Heart right ventricle (tissue), 16 donors: ENCODE measurements at regions not wholly inside any gene's neighbourhood (a gene's known extent, or its start where the extent isn't known, plus 50 kb on each side); places are given as distances from the start of the nearest gene placed in this dataset.

Source experiments
- ATAC-seq, 8 donors: fragments of 200-7000 bp; cut with Tn5 transposase; one replicate each; pipeline ENCODE4 v1.9.1; 2020; ENCODE audit warnings: mild to moderate bottlenecking in 8 of 8, moderate library complexity in 8 of 8, moderate number of reproducible peaks in 1 of 8
- DNase-seq, 2 donors: peaks; one replicate each; pipeline ENCODE4 v3.0.0-alpha.2; 2020
- H3K27ac ChIP-seq, 10 donors: fragments of 200-600 bp; sonication (generic) in 2 of 10; one replicate each; pipeline versions ENCODE4 v1.5.0 to v1.8.0; 2020 to 2022; ENCODE audit warnings: mild to moderate bottlenecking in 3 of 10
- H3K27me3 ChIP-seq, 7 donors: fragments of 200-600 bp; one replicate each; pipeline ENCODE4 v1.8.0; 2021 to 2022; ENCODE audit warnings: mild to moderate bottlenecking in 2 of 7
- H3K36me3 ChIP-seq, 9 donors: fragments of 200-600 bp; sonication (generic) in 1 of 9; one replicate each; pipeline versions ENCODE4 v1.5.0 to v1.8.0; 2020 to 2022; ENCODE audit warnings: mild to moderate bottlenecking in 2 of 9
- H3K4me1 ChIP-seq, 9 donors: fragments of 200-600 bp; sonication (generic) in 1 of 9; one replicate each; pipeline versions ENCODE4 v1.5.0 to v1.8.0; 2020 to 2022; ENCODE audit warnings: mild to moderate bottlenecking in 4 of 9
- H3K4me3 ChIP-seq, 10 donors: fragments of 200-600 bp; sonication (generic) in 2 of 10; one replicate each; pipeline versions ENCODE4 v1.5.0 to v1.8.0; 2020 to 2022; ENCODE audit warnings: mild to moderate bottlenecking in 7 of 10, moderate library complexity in 2 of 10
- H3K9me3 ChIP-seq, 11 donors: fragments of 200-600 bp in 10 of 11; sonication (generic) in 2 of 11; one replicate each; pipeline versions ENCODE4 v1.5.0 to v1.8.0; 2013 to 2022; ENCODE audit warnings: mild to moderate bottlenecking in 2 of 11, control low read depth in 1 of 11, moderate library complexity in 1 of 11
- CTCF ChIP-seq, 9 donors: fragments of 200-600 bp; sonication (generic) in 2 of 9; IDR thresholded peaks; one replicate each; pipeline versions ENCODE4 v1.5.0 to v1.8.0; 2021 to 2022; ENCODE audit warnings: antibody characterized with exemption in 9 of 9, mild to moderate bottlenecking in 5 of 9, moderate library complexity in 1 of 9
- WGBS, 2 donors: extraction: QIAGEN DNeasy Blood & Tissue Kit; methylation state at CpG; one replicate each; pipeline ENCODE4 v1.1.7; 2013; ENCODE audit warnings: inconsistent platforms in 1 of 2; 5-methylcytosine and 5-hydroxymethylcytosine counted together
- intact Hi-C, 10 donors: fragments of 100-400 bp; cut with DNase I; formaldehyde crosslinking; loops; one replicate each; pipeline versions ENCODE4 v1.11.1 to v1.14.2; 2022
- donor health status: Arrhythmogenic right ventricular cardiomyopathy.
- donor health status: ischemic (EF 13 %, LVEDD 7.1; RV severe dilation, severe dysfunction).
- donor health status: healthy with polysubstance abuse.
- donor health status: DM: no; HTN: yes; CAD: no.
- donor health status: DM: no; HTN: no; CAD: no.
- donor health status: ischemic (EF 25% LVEDD 6.9; RV normal size, moderate dysfunction).
- donor health status: ischemic (EF 25% LVEDD 5.7; RV mildly dilated, moderate dysfunction).
- donor health status: healthy.
- donor health status: DM: yes; HTN: yes; CAD: no.
- donor health status: Ischemic cardiomyopathy.
- donor health status: ischemic (EF 35%, LVEDD 5.7; RV mildly dilated, moderate dysfunction).
- donor health status: nonischemic (EF 11% LVEDD 7.7; RV severe dilation, severe dysfunction).
- donor health status: DM: yes; HTN: yes; CAD: no.
- donor health status: PGD.
- donor health status: ischemic (EF 29% LVEDD 5.4; RV normal size, mild dysfunction).
- donor health status: nonischemic (EF 23%, LVEDD 6.1; RV moderate dilation, normal function).

GRCh38 chr4:186826006-186826405 lies 102.3 kb upstream of the FAT1 start:
- no peak for TF ChIP-seq CTCF (IDR thresholded peaks at IDR 0.05)
- no peak overlapping the region for H3K4me3 ChIP-seq
- no peaks in the 10 kb centered on the region for H3K36me3 ChIP-seq
- no peak overlapping the region for H3K27ac ChIP-seq
- H3K27me3 ChIP-seq, result no peaks in the 10 kb centered on the region
- DNase-seq, result no peak
- 47 to 67% methylated on average over 2 of the region's 2 CpGs for WGBS, 2 donors
- H3K4me1 ChIP-seq, result no peaks in the 10 kb centered on the region
- ATAC-seq, result no peak
- no peaks in the 10 kb centered on the region for H3K9me3 ChIP-seq
- intact Hi-C loops, result no loop called here

GRCh38 chr4:186826846-186827533 lies 103.3 kb upstream of the FAT1 start:
- H3K4me1 ChIP-seq, result no peaks in the 10 kb centered on the region
- H3K9me3 ChIP-seq, result no peaks in the 10 kb centered on the region
- no peaks in the 10 kb centered on the region for H3K27me3 ChIP-seq
- no peak for ATAC-seq
- TF ChIP-seq CTCF (IDR thresholded peaks at IDR 0.05), result no peak
- no peak for DNase-seq
- WGBS, 2 donors, result 72 to 73% methylated on average over 12 of the region's 12 CpGs
- no peak overlapping the region for H3K4me3 ChIP-seq
- intact Hi-C loops, result no loop called here
- no peak overlapping the region for H3K27ac ChIP-seq
- no peaks in the 10 kb centered on the region for H3K36me3 ChIP-seq

- ATAC-seq, result no peak
These were observed 103.9 kb upstream of the FAT1 start for GRCh38 chr4:186827534-186827897.

GRCh38 chr4:186829097-186829496 lies 105.4 kb upstream of the FAT1 start:
- no peak overlapping the region for H3K4me3 ChIP-seq

More at GRCh38 chr4:186827534-186827897, 103.9 kb upstream of the FAT1 start:
- Histone ChIP-seq H3K4me3 (no peak overlapping the region), H3K4me1 (no peaks in the 10 kb centered on the region), H3K36me3 (no peaks in the 10 kb centered on the region), H3K27ac (no peak overlapping the region), H3K27me3 (no peaks in the 10 kb centered on the region), H3K9me3 (no peaks in the 10 kb centered on the region)
- intact Hi-C loops, result no loop called here
- TF ChIP-seq CTCF (IDR thresholded peaks at IDR 0.05), result no peak
- 82 to 83% methylated on average over 6 of the region's 6 CpGs for WGBS, 2 donors
- no peak for DNase-seq

More at GRCh38 chr4:186829097-186829496, 105.4 kb upstream of the FAT1 start:
- no peaks in the 10 kb centered on the region for H3K4me1 ChIP-seq
- DNase-seq, result no peak
- intact Hi-C loops, result no loop called here
- TF ChIP-seq CTCF (IDR thresholded peaks at IDR 0.05), result no peak
- no peak for ATAC-seq
- H3K36me3 ChIP-seq, result no peaks in the 10 kb centered on the region
- H3K27ac ChIP-seq, result no peak overlapping the region
- WGBS, 2 donors, result 85 to 91% methylated on average over 6 of the region's 6 CpGs
- no peaks in the 10 kb centered on the region for H3K9me3 ChIP-seq
- H3K27me3 ChIP-seq, result no peaks in the 10 kb centered on the region
